Lower leg skin (tissue), 4 donors: ENCODE measurements at regions not wholly inside any gene's neighbourhood (a gene's known extent, or its start where the extent isn't known, plus 50 kb on each side); places are given as distances from the start of the nearest gene placed in this dataset.

Experiments used
- DNase-seq, 2 donors: peaks; one replicate each; pipeline ENCODE4 v3.0.0-alpha.2; 2019; ENCODE audit warnings: low spot score in 2 of 2
- H3K4me3 ChIP-seq: fragments of 200-600 bp; sonication (generic); 2 replicates; pipeline ENCODE4 v1.5.1; 2017; ENCODE audit warnings: mild to moderate bottlenecking, low read depth; ENCODE audit not compliant: poor library complexity, severe bottlenecking
- CTCF ChIP-seq, 3 donors: fragments of 450-650 bp; IDR thresholded peaks; one replicate each; pipeline ENCODE4 v1.5.1; 2016; ENCODE audit warnings: antibody characterized with exemption in 3 of 3, mild to moderate bottlenecking in 3 of 3, moderate library complexity in 2 of 3
- POLR2A ChIP-seq, 2 donors: fragments of 450-650 bp; IDR thresholded peaks; one replicate each; pipeline ENCODE4 v1.6.1; 2016 to 2017; ENCODE audit warnings: antibody characterized with exemption in 2 of 2, mild to moderate bottlenecking in 1 of 2, moderate library complexity in 1 of 2
- WGBS, 2 donors: methylation state at CpG; one replicate each; pipeline ENCODE4 v1.1.5; 2018; 5-methylcytosine and 5-hydroxymethylcytosine counted together
- intact Hi-C: fragments of 100-400 bp; cut with DNase I; formaldehyde crosslinking; loops from one replicate; pipeline ENCODE4 v1.15.0; 2023; ENCODE audit warnings: low total_unique reads

- no peak for TF ChIP-seq CTCF (IDR thresholded peaks at IDR 0.05)
- no peak for TF ChIP-seq POLR2A (IDR thresholded peaks at IDR 0.05)
- H3K4me3 ChIP-seq = no peak overlapping the region
- DNase-seq = no peak
- WGBS, 2 donors = 64 to 68% methylated on average over 11 of the region's 11 CpGs
- intact Hi-C loops = no loop called here
Measured at GRCh38 chr2:105180491-105180972, 61.0 kb upstream of the GPR45 start.

- 39 to 46% methylated on average over 6 of the region's 6 CpGs for WGBS, 2 donors
- H3K4me3 ChIP-seq = no peak overlapping the region
- TF ChIP-seq POLR2A (IDR thresholded peaks at IDR 0.05) (no peak), CTCF (IDR thresholded peaks at IDR 0.05) (no peak)
- DNase-seq = no peak
- intact Hi-C loops = no loop called here
Measured at GRCh38 chr2:105181282-105181681, 60.3 kb upstream of the GPR45 start.

GRCh38 chr2:105183555-105184323 lies 57.8 kb upstream of the GPR45 start:
- TF ChIP-seq POLR2A (IDR thresholded peaks at IDR 0.05) (no peak), CTCF (IDR thresholded peaks at IDR 0.05) (no peak)
- no peak overlapping the region for H3K4me3 ChIP-seq
- no peak for DNase-seq
- intact Hi-C loops = no loop called here
- 74 to 75% methylated on average over 10 of the region's 10 CpGs for WGBS, 2 donors

- DNase-seq = no peak
- WGBS, 2 donors = 66 to 77% methylated on average over 8 of the region's 8 CpGs
- intact Hi-C loops = no loop called here
Measured at GRCh38 chr2:105184420-105184819, 57.1 kb upstream of the GPR45 start.

GRCh38 chr2:105186967-105187498 lies 54.5 kb upstream of the GPR45 start:
- 65 to 74% methylated on average over 6 of the region's 6 CpGs for WGBS, 2 donors
- DNase-seq = no peak
- intact Hi-C loops = no loop called here
- no peak overlapping the region for H3K4me3 ChIP-seq
- no peak for TF ChIP-seq CTCF (IDR thresholded peaks at IDR 0.05)
- TF ChIP-seq POLR2A (IDR thresholded peaks at IDR 0.05) = no peak

More at GRCh38 chr2:105184420-105184819, 57.1 kb upstream of the GPR45 start:
- no peak for TF ChIP-seq CTCF (IDR thresholded peaks at IDR 0.05)
- no peak overlapping the region for H3K4me3 ChIP-seq
